Esophagus mucosa (tissue), 1 donor: ENCODE measurements at regions not wholly inside any gene's neighbourhood (a gene's known extent, or its start where the extent isn't known, plus 50 kb on each side); places are given as distances from the start of the nearest gene placed in this dataset.
A peak's percentile ranks its signal among the peaks of the same experiment; 100 is the strongest.
"Not testable (repeated sequence)": the region's sequence is repeated elsewhere in the genome, so short reads cannot be mapped to it uniquely, and the experiment has no call there.

ENCODE experiments used
- ATAC-seq: fragments of 200-7000 bp; cut with Tn5 transposase; one replicate; pipeline ENCODE4 v1.9.1; 2020
- donor health status: DM: yes; HTN: yes; CAD: no.

DNA sequence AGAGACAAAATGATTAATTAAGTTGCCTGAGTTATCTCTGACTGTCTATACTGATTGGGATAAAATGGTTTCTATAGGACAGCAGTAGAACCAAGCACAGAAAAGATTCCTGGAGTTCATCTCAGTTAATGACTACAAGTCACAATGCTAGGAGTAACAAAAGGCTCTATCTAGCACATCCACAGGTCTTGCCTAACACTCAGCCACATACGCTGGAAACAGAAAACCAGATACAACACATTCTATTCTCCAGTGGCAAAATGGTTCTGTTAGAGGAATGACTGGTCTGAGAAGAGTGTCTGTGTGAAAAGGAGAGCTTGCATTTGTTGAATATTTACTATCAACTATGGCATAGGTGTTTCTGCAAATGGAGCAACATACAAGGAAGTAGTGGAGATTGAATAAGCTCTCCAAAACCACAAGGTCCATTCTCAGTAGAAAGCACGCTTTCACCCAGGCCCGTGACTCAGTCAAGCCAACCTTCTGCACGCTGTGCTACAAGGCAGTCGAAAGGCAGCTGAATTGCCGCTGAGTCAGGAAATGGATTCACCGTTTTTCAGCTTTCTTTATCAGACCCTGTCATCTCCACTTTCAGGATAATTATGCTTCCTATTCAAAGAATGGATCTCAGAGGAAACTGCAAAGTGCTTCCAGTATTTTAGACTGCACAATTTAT lies 761.5 kb downstream of the EFNB2 start:
- no peak for ATAC-seq

DNA sequence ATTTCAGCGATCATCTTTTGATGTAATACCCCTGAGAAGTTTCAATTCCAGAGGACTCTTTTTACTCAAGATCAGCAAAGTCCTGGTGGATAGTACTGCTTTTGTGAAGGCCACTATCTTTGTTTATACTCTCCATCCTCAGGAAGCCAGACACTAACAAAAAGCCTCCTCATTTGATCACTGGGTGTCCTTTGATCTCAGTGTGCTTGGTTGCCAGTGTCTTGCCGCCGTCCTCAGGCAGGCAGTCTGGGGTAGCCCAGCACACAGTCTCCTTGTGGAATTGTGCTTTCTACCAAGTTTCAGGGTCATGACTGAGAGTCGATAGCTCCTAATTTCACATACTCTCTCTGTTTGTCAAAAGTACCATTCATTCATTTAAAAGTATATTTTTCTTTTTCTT lies 762.2 kb downstream of the EFNB2 start:
- ATAC-seq = no peak

DNA sequence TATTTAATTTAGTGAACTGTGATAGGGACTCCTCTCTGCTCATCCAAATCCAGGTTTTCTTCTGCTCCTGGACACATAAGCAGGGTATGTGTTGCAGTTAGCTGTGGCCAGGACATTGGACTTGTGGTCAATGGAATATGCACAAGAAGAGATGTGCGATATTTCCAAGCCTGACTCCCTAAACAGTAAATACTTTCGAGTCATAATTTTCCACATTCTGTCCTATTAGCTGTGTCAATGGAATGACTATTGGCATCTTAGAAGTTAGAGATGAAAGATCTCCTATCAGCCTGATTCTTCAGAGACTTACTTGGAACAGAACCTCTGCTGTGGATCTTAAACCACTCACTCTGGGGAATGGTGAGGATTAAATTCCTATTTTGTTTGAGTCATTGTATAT lies 771.0 kb downstream of the EFNB2 start:
- no peak for ATAC-seq

GRCh38 chr13:105763851-105764250 lies 771.6 kb downstream of the EFNB2 start:
- peak; percentile 41 for ATAC-seq

DNA sequence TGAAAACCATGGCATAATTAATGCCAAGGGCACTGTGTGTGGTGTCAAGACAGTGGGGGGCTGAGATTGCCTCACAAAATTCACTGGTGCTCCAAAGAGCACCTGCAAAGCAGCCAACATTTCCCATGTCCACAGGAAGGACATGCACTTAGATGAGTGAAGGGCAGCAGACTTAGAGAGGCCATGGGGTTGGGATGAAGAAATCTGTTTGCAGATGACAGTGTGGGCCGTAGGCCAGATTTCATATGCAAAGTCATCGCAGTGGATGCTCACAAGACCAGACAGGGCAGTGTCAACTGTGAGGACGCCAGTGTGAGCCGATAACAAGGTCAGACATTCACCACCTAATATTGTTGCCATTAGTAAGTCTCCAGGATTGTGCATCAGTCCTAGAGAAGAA lies 773.4 kb downstream of the EFNB2 start:
- no peak for ATAC-seq

DNA sequence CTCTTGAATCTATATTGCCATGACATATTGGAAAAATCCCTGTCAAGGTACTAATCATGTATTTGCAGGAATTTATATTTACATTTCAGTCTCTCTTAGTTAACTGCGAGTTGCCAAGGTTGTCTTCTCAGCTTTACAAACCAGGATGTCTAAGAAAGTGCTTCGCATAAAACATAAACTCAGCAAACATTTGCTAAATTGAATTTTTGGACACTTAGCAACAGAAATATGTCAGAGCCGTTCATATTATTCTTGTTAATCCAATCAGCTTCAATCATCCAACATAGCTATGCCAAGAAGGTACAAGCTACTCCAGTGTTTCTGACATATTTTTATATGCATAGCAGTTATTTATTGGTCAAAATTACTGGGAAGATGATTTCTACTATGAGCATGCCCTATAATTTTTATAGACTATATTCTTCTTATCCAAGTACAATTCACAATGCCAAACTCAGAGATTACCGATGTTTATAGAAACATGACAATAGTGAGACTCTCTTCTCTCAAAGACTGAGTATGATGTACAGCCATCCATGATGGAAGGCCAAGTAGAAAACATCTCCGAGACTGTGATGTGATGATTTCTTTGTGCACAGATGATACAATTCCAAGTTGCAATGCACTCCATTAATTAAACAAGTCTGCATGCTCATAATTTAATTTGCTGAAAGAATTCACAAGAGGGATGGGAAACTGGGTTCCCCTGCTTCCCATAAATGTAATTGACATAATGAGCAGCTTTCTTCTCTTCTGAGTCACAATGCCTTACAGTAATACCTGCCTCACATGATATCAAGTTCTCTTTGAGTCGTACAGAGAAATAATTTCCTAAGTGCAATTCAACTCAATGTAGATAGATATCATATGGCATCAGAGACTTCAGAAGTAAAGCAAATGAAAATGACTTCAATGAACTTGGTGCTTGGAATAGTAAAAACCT lies 776.3 kb downstream of the EFNB2 start:
- no peak for ATAC-seq

- ATAC-seq = no peak
These were observed 794.7 kb downstream of the EFNB2 start for GRCh38 chr13:105740739-105741138.

DNA sequence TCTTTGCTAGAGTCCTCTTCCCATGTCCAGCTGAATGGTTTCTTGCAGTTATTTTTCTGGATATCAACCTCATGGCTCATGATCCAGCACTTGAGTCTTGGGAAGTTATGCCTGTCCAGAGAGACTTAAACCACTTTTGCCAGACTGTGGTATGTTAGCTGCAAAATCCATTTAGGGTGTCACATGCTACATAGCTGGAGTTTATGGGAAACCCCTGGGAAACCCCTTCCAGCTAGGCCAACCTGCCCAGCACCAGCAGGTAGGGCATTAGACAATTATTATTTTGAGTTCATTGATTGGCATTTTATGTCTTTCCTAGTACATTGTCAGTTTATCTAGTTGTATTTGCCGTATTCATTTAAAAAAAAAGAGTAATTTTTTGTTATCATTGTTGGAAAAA lies 797.8 kb downstream of the EFNB2 start:
- no peak for ATAC-seq

- no peak for ATAC-seq
These were observed 800.2 kb downstream of the EFNB2 start for GRCh38 chr13:105735281-105735680.

- no peak for ATAC-seq
These were observed 802.5 kb downstream of the EFNB2 start for GRCh38 chr13:105732806-105733529.

DNA sequence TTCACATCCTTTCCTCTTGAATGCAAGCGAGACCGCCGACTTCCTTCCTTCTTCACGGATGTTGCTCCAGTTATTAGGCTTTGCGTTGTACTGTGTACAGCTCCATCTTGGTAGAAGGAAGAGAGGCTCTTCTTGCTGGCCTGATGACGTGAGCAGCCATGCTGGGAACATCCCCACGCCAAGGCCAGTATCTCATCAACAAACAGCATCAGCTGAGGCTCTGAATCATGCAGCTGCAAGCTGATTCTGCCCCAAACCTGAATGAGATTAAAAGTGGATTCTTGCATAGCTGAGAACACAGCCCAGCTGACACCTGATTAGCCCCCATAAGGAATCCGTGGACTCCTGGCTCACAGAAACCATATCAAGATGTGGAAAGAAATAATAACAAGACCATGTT lies 809.6 kb downstream of the EFNB2 start:
- no peak for ATAC-seq

DNA sequence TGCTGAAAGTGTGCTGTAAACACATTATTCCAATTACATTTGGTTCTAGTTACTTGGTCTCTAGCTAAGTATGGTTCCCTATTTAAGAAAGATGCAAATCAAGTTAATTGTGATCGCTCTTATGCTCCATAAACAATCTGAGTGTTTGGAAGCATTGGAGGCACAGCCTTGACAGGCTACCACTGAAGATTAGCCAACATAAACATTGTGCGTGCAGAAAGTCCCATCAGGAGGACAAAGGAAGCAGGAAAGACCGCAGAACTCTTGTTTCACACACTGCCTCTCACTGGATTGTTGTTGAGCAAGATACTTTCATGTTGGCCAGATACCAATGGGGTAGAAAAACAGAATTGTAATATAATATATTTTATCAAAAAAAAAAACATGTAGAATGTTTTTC lies 814.4 kb downstream of the EFNB2 start:
- no peak for ATAC-seq

- no peak for ATAC-seq
These were observed 815.6 kb downstream of the EFNB2 start for GRCh38 chr13:105719859-105720258.

- ATAC-seq = no peak
These were observed 826.3 kb downstream of the EFNB2 start for GRCh38 chr13:105709181-105709580.

DNA sequence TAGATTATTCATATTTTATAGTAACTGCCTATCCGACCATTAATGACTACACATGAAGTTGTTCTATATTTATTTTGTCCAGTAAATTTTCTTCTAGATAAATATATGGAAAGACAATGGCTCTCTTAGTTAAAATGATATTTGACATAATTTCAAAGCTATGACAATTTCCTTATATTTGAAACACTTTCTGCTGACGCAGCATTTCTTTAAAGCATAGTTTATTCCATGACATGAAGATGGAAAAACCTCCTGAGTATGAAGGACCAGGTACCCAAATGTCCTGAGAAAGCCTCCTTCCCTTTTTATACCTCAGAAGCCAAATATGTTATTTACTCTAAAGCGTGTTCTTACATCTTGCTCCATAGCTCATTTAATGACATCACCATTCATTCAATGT lies 831.6 kb downstream of the EFNB2 start:
- ATAC-seq = no peak

DNA sequence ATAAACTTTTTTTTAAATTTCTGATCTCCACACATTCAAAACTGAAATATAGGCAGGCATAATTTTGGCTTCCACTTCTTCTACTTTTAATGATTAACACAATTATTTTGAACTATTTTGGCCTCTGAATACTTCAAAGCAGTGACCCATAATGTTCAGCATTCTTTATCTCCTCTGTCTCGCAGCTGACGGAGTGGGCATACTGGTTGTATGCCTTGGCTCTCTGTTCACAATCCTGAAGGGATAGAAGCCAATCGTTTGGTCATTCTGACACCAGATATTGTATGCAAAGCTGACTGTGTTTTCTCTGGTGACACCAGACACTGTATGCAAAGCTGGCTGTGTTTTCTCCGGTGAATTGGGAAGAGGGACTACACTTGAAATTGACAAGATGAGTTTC lies 833.0 kb downstream of the EFNB2 start:
- ATAC-seq = no peak

GRCh38 chr13:105692769-105693168 lies 842.7 kb downstream of the EFNB2 start:
- ATAC-seq = no peak

DNA sequence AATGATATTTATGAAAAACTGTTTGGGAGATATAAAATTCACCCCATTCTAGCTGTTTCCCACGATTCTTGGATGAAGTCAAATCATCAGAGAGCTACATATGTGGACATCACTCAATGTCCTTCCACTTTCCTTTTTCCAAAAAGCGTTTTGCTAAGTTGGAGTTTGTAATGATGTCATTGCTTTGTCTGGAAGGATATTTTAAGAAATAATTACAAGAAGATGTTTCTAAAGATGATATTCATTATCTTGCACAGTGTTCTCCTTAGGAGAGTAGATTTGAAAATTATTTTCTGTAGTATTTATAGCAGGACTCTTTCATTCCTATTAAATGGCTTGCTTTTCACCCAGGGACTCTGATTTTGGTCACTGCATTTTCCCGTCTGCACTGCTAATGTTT lies 851.2 kb downstream of the EFNB2 start:
- ATAC-seq = no peak

DNA sequence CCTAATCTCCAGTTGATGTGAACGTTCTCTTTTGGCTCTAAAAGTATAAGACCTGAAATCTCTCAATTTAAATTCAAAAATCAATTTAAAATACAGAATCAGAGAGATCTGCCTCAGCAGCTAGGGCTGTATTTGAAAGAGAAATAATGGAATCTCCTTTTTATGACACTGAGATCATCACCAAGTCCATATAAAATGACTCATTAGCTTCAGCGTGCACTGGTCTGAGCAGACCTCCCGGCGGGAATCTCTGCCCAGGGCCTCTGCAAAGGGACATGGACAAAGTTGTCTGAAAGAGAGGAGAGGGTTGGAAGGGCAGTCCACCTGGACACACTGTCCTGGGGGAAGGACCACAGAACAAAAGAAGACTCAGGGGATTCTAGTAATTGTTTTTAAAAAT lies 855.6 kb downstream of the EFNB2 start:
- ATAC-seq = no peak

GRCh38 chr13:105678072-105678471 lies 857.4 kb downstream of the EFNB2 start:
- no peak for ATAC-seq

DNA sequence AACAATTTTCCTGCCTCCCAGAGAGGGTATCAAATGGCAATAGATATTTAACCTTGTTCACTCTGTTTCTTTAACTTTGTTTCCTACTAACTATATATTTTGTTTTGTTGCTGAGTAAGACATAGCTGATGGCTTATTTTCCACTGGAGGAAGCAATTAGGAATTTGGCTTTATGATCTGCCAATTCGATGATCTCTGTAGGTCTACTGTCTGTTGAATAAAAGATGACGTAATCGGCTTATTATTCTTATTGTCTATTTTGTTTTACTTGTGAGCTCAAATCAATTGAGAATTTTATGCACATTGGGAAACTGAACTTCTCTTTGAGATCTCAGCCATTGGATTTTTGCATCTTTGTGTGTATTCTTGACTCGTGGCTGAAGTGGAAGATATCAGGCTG lies 862.6 kb downstream of the EFNB2 start:
- ATAC-seq = no peak

DNA sequence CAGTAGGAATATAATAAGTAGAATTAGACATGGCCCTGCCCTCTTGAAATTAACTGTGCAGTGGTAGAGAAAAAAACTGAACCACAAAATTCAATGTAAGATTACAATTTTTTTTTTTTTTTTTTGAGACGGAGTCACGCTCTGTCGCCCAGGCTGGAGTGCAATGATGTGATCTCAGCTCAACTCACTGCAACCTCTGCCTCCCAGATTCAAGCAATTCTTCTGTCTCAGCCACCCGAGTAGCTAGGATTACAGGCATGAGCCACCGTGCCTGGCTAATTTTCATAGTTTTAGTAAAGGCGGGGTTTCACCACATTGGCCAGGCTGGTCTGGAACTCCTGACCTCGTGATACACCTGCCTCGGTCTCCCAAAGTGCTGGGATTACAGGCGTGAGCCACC lies 864.3 kb downstream of the EFNB2 start:
- ATAC-seq = not testable (repeated sequence)

- ATAC-seq = no peak
These were observed 865.1 kb downstream of the EFNB2 start for GRCh38 chr13:105670179-105670990.
